Stomach (tissue), 4 donors: ENCODE measurements at regions not wholly inside any gene's neighbourhood (a gene's known extent, or its start where the extent isn't known, plus 50 kb on each side); places are given as distances from the start of the nearest gene placed in this dataset.

Source experiments
- CTCF ChIP-seq, 7 experiments: fragments of 450-650 bp in 4 of 7; fragments of 200-600 bp in 3 of 7; sonication (generic) in 3 of 7; IDR thresholded peaks; one replicate each; pipeline ENCODE4 v1.5.1; 2016 to 2019; ENCODE audit warnings: antibody characterized with exemption in 7 of 7, control low read depth in 2 of 7, mild to moderate bottlenecking in 1 of 7
- EP300 ChIP-seq: sonication (generic); formaldehyde crosslinking; IDR thresholded peaks from one replicate; pipeline ENCODE4 v1.6.1; 2017; ENCODE audit warnings: antibody characterized with exemption

GRCh38 chr6:85004361-85004995, 240.1 kb upstream of the TBX18 start:
- TF ChIP-seq CTCF (IDR thresholded peaks at IDR 0.05) (no peak), EP300 (no peak)
